Prostate gland (tissue), 2 donors: ENCODE measurements at regions not wholly inside any gene's neighbourhood (a gene's known extent, or its start where the extent isn't known, plus 50 kb on each side); places are given as distances from the start of the nearest gene placed in this dataset.

Experiments
- CTCF ChIP-seq, 4 experiments: fragments of 200-600 bp in 2 of 4; fragments of 450-650 bp in 2 of 4; sonication (generic) in 2 of 4; IDR thresholded peaks; 1 replicate in 3 of 4; 2 replicates in 1 of 4; pipeline ENCODE4 v1.5.1; 2016 to 2019; ENCODE audit warnings: antibody characterized with exemption in 4 of 4, mild to moderate bottlenecking in 2 of 4, moderate library complexity in 2 of 4
- POLR2A ChIP-seq: fragments of 450-650 bp; IDR thresholded peaks from one replicate; pipeline ENCODE4 v1.6.1; 2016; ENCODE audit warnings: antibody characterized with exemption, mild to moderate bottlenecking
- POLR2AphosphoS5 ChIP-seq: sonication (generic); formaldehyde crosslinking; IDR thresholded peaks from one replicate; pipeline ENCODE4 v1.6.1; 2017; ENCODE audit warnings: antibody characterized with exemption

- no peak for TF ChIP-seq POLR2A
- no peak for TF ChIP-seq CTCF (IDR thresholded peaks at IDR 0.05)
- TF ChIP-seq POLR2AphosphoS5, result no peak
Measured at GRCh38 chr5:171715551-171715950, 70.1 kb upstream of the SMIM23 start.
